ENCODE measurements at regions not wholly inside any gene's neighbourhood (a gene's known extent, or its start where the extent isn't known, plus 50 kb on each side); places are given as distances from the start of the nearest gene placed in this dataset.
A peak's percentile ranks its signal among the peaks of the same experiment; 100 is the strongest.

DNA sequence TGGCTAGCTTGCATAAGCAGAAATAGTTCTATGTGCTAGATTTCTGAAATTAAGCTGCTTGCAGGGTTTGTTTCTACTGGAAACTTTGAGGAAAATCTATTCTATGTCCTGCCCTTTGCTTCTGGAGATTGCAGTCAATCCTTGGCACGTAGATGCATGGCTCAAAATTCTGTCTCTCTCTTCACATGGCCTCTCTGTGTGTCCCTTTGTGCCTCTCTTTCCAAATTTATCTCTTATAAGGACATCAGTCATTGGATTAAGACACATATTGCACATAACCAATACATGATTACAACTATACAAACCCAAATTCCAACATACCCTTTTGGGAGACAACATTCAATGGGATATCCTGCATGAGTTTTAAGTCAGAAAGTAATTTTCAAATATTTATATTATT is 744.3 kb upstream of the CTNND2 start:
- TF ChIP-seq SIN3A (conservative IDR thresholded peaks at IDR 0.05 in 1 of 2, IDR thresholded peaks at IDR 0.05 in 1 of 2; ENCODE audit: low read depth in 1 of 2, low read length in 2 of 2) (no peak), POLR2AphosphoS5 (IDR thresholded peaks at IDR 0.05; ENCODE audit: low read depth, low read length) (peak; percentile 67; the same call in 1 of the 2 replicates), CREB1 (IDR thresholded peaks at IDR 0.05) (no peak), JUN (IDR thresholded peaks at IDR 0.05; ENCODE audit: low read depth, low read length) (no peak), EZH2 (IDR thresholded peaks at IDR 0.05; ENCODE audit: low read depth, low read length, severe bottlenecking) (no peak), POLR2A (IDR thresholded peaks at IDR 0.05; ENCODE audit: control extremely low read depth in 1 of 2, low read depth in 2 of 2, low read length in 2 of 2) (peak in 1 of 2 experiments; percentile 43; a peak in 1 of 3 replicates), SRF (IDR thresholded peaks at IDR 0.05; ENCODE audit: low read depth, low read length) (no peak), RBBP5 (IDR thresholded peaks at IDR 0.05; ENCODE audit: borderline replicate concordance, low read depth, low read length) (no peak), NANOG (IDR thresholded peaks at IDR 0.05; ENCODE audit: insufficient read depth, low read depth, low read length, poor library complexity, severe bottlenecking) (no peak), SIX5 (IDR thresholded peaks at IDR 0.05; ENCODE audit: low read depth, low read length) (no peak), SP2 (IDR thresholded peaks at IDR 0.05; ENCODE audit: low read length) (no peak), BRCA1 (IDR thresholded peaks at IDR 0.05; ENCODE audit: low read depth, low read length) (no peak)
- TF ChIP-seq, protein P1, sequence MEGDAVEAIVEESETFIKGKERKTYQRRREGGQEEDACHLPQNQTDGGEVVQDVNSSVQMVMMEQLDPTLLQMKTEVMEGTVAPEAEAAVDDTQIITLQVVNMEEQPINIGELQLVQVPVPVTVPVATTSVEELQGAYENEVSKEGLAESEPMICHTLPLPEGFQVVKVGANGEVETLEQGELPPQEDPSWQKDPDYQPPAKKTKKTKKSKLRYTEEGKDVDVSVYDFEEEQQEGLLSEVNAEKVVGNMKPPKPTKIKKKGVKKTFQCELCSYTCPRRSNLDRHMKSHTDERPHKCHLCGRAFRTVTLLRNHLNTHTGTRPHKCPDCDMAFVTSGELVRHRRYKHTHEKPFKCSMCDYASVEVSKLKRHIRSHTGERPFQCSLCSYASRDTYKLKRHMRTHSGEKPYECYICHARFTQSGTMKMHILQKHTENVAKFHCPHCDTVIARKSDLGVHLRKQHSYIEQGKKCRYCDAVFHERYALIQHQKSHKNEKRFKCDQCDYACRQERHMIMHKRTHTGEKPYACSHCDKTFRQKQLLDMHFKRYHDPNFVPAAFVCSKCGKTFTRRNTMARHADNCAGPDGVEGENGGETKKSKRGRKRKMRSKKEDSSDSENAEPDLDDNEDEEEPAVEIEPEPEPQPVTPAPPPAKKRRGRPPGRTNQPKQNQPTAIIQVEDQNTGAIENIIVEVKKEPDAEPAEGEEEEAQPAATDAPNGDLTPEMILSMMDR (IDR thresholded peaks at IDR 0.05; ENCODE audit: control extremely low read depth in 1 of 3, insufficient read depth in 1 of 3, low read depth in 1 of 3, low read length in 3 of 3): no peak
- TF ChIP-seq, protein P2, sequence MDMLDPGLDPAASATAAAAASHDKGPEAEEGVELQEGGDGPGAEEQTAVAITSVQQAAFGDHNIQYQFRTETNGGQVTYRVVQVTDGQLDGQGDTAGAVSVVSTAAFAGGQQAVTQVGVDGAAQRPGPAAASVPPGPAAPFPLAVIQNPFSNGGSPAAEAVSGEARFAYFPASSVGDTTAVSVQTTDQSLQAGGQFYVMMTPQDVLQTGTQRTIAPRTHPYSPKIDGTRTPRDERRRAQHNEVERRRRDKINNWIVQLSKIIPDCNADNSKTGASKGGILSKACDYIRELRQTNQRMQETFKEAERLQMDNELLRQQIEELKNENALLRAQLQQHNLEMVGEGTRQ (IDR thresholded peaks at IDR 0.05; ENCODE audit: low read length): no peak

Data from H1 (cell line).